HepG2 (cell line): ENCODE measurements at regions not wholly inside any gene's neighbourhood (a gene's known extent, or its start where the extent isn't known, plus 50 kb on each side); places are given as distances from the start of the nearest gene placed in this dataset.

Experiments
- ATAC-seq: fragments of 200-7000 bp; cut with Tn5 transposase; 3 replicates; pipeline ENCODE4 v1.9.1; 2020; ENCODE audit warnings: mild to moderate bottlenecking, moderate library complexity
- BruUV-seq: library from RNA; stranded (reverse); fragments of 400-500 nt; replicated peaks from 2 replicates; lab custom pipeline; 2021; lab: Mats Ljungman, UMichigan
- CTCF ChIA-PET: fragments of 300-600 bp; formaldehyde crosslinking; extraction: SDS; loops from one replicate; lab custom pipeline; 2021; ENCODE audit warnings: low total read pairs, inconsistent platforms, low intra/inter-chr PET ratio; lab: Yijun Ruan, JAX
- POLR2A ChIA-PET: fragments of 350-600 bp; sonication (Branson Sonifier 250); formaldehyde crosslinking; loops from one replicate; lab custom pipeline; 2020; ENCODE audit warnings: antibody characterized with exemption, inconsistent platforms; lab: Yijun Ruan, JAX
- DNase-seq: peaks from one replicate; pipeline ENCODE4 v3.0.0-alpha.2; 2015; ENCODE audit warnings: low spot score
- FAIRE-seq: peaks from 3 replicates; lab custom pipeline; 2011; peaks lifted over from hg19 to GRCh38; lab: Jason Lieb, UNC
- H2AFZ ChIP-seq: one replicate; pipeline ENCODE4 v1.6.1; 2011; ENCODE audit warnings: low read length, inconsistent platforms
- H3K27ac ChIP-seq: fragments of 300-600 bp; 3 replicates; pipeline ENCODE4 v1.8.0; 2011; ENCODE audit warnings: mixed run types, mild to moderate bottlenecking, mixed read lengths, low read length, inconsistent platforms; ENCODE audit not compliant: insufficient read depth; ENCODE audit errors: extremely low read length
- H3K27me3 ChIP-seq, 2 experiments: fragments of 200-600 bp in 1 of 2; 2 replicates in 1 of 2; 3 replicates in 1 of 2; pipeline versions ENCODE4 v1.6.0 to v1.8.0; 2011; ENCODE audit warnings: low read length in 2 of 2, mild to moderate bottlenecking in 2 of 2, moderate library complexity in 2 of 2, inconsistent platforms in 1 of 2; ENCODE audit not compliant: insufficient read depth in 2 of 2, control insufficient read depth in 1 of 2
- H3K36me3 ChIP-seq, 2 experiments: fragments of 200-600 bp in 1 of 2; replicated peaks in 1 of 2; 2 replicates in 1 of 2; 3 replicates in 1 of 2; pipeline versions ENCODE4 v1.5.1 to v1.8.0; 2011; ENCODE audit warnings: low read length in 2 of 2, inconsistent platforms in 1 of 2; ENCODE audit not compliant: insufficient read depth in 2 of 2, control insufficient read depth in 1 of 2
- H3K4me1 ChIP-seq: 2 replicates; pipeline ENCODE4 v1.5.1; 2012; ENCODE audit warnings: low read length, inconsistent platforms; ENCODE audit not compliant: insufficient read depth
- H3K4me2 ChIP-seq: 2 replicates; pipeline ENCODE4 v1.6.0; 2011; ENCODE audit warnings: low read depth, low read length, inconsistent platforms
- H3K4me3 ChIP-seq, 3 experiments: fragments of 200-600 bp in 1 of 3; sonication (generic), shearing (Covaris generic) in 1 of 3; replicated peaks in 1 of 3; 2 replicates each; pipeline ENCODE4 v1.5.1; 2011 to 2016; ENCODE audit warnings: low read length in 3 of 3, inconsistent platforms in 2 of 3, low read depth in 2 of 3, mild to moderate bottlenecking in 2 of 3, control low read depth in 1 of 3, mixed read lengths in 1 of 3; ENCODE audit not compliant: insufficient read depth in 1 of 3
- H3K79me2 ChIP-seq: one replicate; pipeline ENCODE4 v1.6.1; 2011; ENCODE audit warnings: low read length, inconsistent platforms; ENCODE audit not compliant: insufficient read depth
- H3K9ac ChIP-seq: 2 replicates; pipeline ENCODE4 v1.6.0; 2011; ENCODE audit warnings: mild to moderate bottlenecking, low read depth, low read length, inconsistent platforms; ENCODE audit not compliant: insufficient read depth
- H3K9me3 ChIP-seq: 2 replicates; pipeline ENCODE4 v1.5.1; 2012; ENCODE audit warnings: mild to moderate bottlenecking, low read length
- H4K20me1 ChIP-seq: 2 replicates; pipeline ENCODE4 v1.6.0; 2011; ENCODE audit warnings: inconsistent platforms, mild to moderate bottlenecking, low read length, moderate library complexity; ENCODE audit not compliant: insufficient read depth
- CHD4 ChIP-seq: fragments of 200-600 bp; sonication (generic); IDR thresholded peaks from 2 replicates; pipeline ENCODE4 v1.7.0; 2017; ENCODE audit warnings: mild to moderate bottlenecking, low read length, borderline replicate concordance
- HDAC1 ChIP-seq: sonication (generic); formaldehyde crosslinking; IDR thresholded peaks from 2 replicates; pipeline ENCODE4 v1.5.1; 2020; ENCODE audit warnings: mild to moderate bottlenecking, missing genetic modification reagents
- SMYD3 ChIP-seq: sonication (generic); formaldehyde crosslinking; IDR thresholded peaks from 2 replicates; pipeline ENCODE4 v1.8.1; 2023; ENCODE audit warnings: mild to moderate bottlenecking, missing genetic modification reagents
- WGBS: methylation state at CpG from one replicate; pipeline ENCODE4 v1.1.6; 2017; ENCODE audit warnings: low lambda C conversion rate; 5-methylcytosine and 5-hydroxymethylcytosine counted together
- in situ Hi-C: cut with HindIII; loops from 2 replicates; pipeline ENCODE4 v1.10.0; 2017; ENCODE audit warnings: low pct_unique_long_range_greater_than_20kb; ENCODE audit not compliant: extremely low pct_ligation_motif_present
- intact Hi-C: fragments of 100-400 bp; cut with micrococcal nuclease; formaldehyde crosslinking; loops from one replicate; pipeline ENCODE4 v1.10.0; 2022; ENCODE audit not compliant: unreplicated experiment
- TF ChIP-seq, protein P1 (sequence below): sonication (generic); formaldehyde crosslinking; IDR thresholded peaks from 2 replicates; pipeline ENCODE4 v1.4.0; 2020; ENCODE audit warnings: missing genetic modification reagents, low read depth, mild to moderate bottlenecking, borderline replicate concordance
- TF ChIP-seq, protein P2 (sequence below): sonication (generic); formaldehyde crosslinking; IDR thresholded peaks from 2 replicates; pipeline ENCODE4 v1.4.0; 2020; ENCODE audit warnings: missing genetic modification reagents
- TF ChIP-seq, protein P3 (sequence below): IDR thresholded peaks from 2 replicates; pipeline ENCODE4 v1.6.1; 2016; ENCODE audit warnings: mild to moderate bottlenecking

DNA sequence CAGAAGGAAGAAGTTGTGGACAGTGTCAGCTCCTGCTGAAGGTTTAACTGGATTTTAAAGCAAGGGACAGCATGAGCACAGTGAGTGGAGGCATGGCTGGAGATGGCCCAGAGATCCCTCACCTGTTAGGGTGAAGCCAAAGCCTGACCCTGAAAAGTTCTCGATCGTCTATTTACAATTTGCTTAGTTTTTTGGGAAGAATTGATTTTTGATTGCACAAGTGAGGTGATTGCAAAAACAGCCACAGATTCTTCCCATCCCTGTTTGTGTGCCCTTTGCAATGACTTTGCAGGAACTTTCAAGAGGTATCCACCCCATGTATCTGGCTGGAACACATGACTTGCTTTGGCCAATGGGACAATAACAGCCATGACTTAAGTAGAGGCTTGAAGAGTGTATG, 170.1 kb downstream of the TFAP2C start:
- Histone ChIP-seq H3K9ac (no peak overlapping the region), H3K9me3 (peaks cover 16% of the 10 kb centered on the region), H3K4me3 (no peak overlapping the region), H3K4me2 (no peak overlapping the region), H2AFZ (no peak overlapping the region), H3K36me3 (no peaks in the 10 kb centered on the region), H4K20me1 (no peaks in the 10 kb centered on the region), H3K27me3 (peaks cover 2 to 14% of the 10 kb centered on the region in 2 experiments), H3K4me1 (no peaks in the 10 kb centered on the region), H3K27ac (no peak overlapping the region), H3K79me2 (no peaks in the 10 kb centered on the region)
- intact Hi-C loops = no loop called here
- ChIA-PET POLR2A (no interaction called here), CTCF (no interaction called here)
- BruUV-seq = no TSS peak
- ATAC-seq (no peak), FAIRE-seq (no peak), DNase-seq (no peak)
- WGBS = 3% methylated on average over 2 of the region's 2 CpGs
- TF ChIP-seq, protein P1, sequence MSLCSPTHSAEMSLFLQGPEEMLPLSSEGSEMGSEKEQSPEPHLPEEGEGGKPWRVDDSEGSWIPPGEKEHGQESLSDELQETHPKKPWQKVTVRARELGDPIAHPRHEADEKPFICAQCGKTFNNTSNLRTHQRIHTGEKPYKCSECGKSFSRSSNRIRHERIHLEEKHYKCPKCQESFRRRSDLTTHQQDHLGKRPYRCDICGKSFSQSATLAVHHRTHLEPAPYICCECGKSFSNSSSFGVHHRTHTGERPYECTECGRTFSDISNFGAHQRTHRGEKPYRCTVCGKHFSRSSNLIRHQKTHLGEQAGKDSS (CRISPR knock-in tag) = no peak
- TF ChIP-seq CHD4 = no peak
- no peak for TF ChIP-seq SMYD3
- TF ChIP-seq, protein P2, sequence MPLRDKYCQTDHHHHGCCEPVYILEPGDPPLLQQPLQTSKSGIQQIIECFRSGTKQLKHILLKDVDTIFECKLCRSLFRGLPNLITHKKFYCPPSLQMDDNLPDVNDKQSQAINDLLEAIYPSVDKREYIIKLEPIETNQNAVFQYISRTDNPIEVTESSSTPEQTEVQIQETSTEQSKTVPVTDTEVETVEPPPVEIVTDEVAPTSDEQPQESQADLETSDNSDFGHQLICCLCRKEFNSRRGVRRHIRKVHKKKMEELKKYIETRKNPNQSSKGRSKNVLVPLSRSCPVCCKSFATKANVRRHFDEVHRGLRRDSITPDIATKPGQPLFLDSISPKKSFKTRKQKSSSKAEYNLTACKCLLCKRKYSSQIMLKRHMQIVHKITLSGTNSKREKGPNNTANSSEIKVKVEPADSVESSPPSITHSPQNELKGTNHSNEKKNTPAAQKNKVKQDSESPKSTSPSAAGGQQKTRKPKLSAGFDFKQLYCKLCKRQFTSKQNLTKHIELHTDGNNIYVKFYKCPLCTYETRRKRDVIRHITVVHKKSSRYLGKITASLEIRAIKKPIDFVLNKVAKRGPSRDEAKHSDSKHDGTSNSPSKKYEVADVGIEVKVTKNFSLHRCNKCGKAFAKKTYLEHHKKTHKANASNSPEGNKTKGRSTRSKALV (CRISPR knock-in tag) = no peak
- TF ChIP-seq HDAC1 (CRISPR knock-in tag) = no peak
- TF ChIP-seq, protein P3, sequence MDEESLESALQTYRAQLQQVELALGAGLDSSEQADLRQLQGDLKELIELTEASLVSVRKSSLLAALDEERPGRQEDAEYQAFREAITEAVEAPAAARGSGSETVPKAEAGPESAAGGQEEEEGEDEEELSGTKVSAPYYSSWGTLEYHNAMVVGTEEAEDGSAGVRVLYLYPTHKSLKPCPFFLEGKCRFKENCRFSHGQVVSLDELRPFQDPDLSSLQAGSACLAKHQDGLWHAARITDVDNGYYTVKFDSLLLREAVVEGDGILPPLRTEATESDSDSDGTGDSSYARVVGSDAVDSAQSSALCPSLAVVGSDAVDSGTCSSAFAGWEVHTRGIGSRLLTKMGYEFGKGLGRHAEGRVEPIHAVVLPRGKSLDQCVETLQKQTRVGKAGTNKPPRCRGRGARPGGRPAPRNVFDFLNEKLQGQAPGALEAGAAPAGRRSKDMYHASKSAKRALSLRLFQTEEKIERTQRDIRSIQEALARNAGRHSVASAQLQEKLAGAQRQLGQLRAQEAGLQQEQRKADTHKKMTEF (CRISPR knock-in tag) = no peak
- in situ Hi-C loops = no loop called here
